Stimulated activated CD4-positive, alpha-beta T cell treated with anti-CD3 and anti-CD28 coated beads, TNF-alpha, amount 100 ng/mL, for 48 hours (primary cell): ENCODE measurements at regions not wholly inside any gene's neighbourhood (a gene's known extent, or its start where the extent isn't known, plus 50 kb on each side); places are given as distances from the start of the nearest gene placed in this dataset.

Experiments used
- DNase-seq, 3 donors: peaks; one replicate each; pipeline ENCODE4 v3.0.0-alpha.2; 2020; ENCODE audit warnings: low read depth in 3 of 3

- DNase-seq: peak; percentile 79 to 87 (median 81)
Measured at GRCh38 chrX:2608638-2609430, 82.3 kb upstream of the CD99 start.

GRCh38 chrX:2607113-2607512, 84.0 kb upstream of the CD99 start:
- no peak for DNase-seq

GRCh38 chrX:2600564-2600963, 90.5 kb upstream of the CD99 start:
- no peak for DNase-seq

GRCh38 chrX:2596555-2597255, 94.4 kb upstream of the CD99 start:
- DNase-seq: no peak

GRCh38 chrX:2596045-2596444, 95.0 kb upstream of the CD99 start:
- DNase-seq: no peak

GRCh38 chrX:2595258-2595657, 94.5 kb upstream of the DHRSX start:
- DNase-seq: no peak

GRCh38 chrX:2594491-2594890, 93.7 kb upstream of the DHRSX start:
- no peak for DNase-seq

- no peak for DNase-seq
Measured at GRCh38 chrX:2592279-2592678, 91.5 kb upstream of the DHRSX start.

- DNase-seq: no peak
Measured at GRCh38 chrX:2589186-2590020, 88.6 kb upstream of the DHRSX start.

- DNase-seq: no peak
Measured at GRCh38 chrX:2588049-2588448, 87.3 kb upstream of the DHRSX start.

- DNase-seq: no peak
Measured at GRCh38 chrX:2587146-2587545, 86.4 kb upstream of the DHRSX start.

- DNase-seq: no peak
Measured at GRCh38 chrX:2585158-2585470, 84.3 kb upstream of the DHRSX start.

- DNase-seq: no peak
Measured at GRCh38 chrX:2584251-2585157, 83.7 kb upstream of the DHRSX start.

- DNase-seq: no peak
Measured at GRCh38 chrX:2583194-2584162, 82.7 kb upstream of the DHRSX start.

- no peak for DNase-seq
Measured at GRCh38 chrX:2582667-2583066, 81.9 kb upstream of the DHRSX start.

- no peak for DNase-seq
Measured at GRCh38 chrX:2581296-2581695, 80.5 kb upstream of the DHRSX start.

GRCh38 chrX:2578864-2579263, 78.1 kb upstream of the DHRSX start:
- DNase-seq: no peak

- DNase-seq: no peak
Measured at GRCh38 chrX:2577844-2578466, 77.2 kb upstream of the DHRSX start.

- no peak for DNase-seq
Measured at GRCh38 chrX:2576793-2577192, 76.0 kb upstream of the DHRSX start.

GRCh38 chrX:2574271-2574670, 73.5 kb upstream of the DHRSX start:
- DNase-seq: no peak
